CD4-positive, alpha-beta memory T cell (primary cell): ENCODE measurements at regions not wholly inside any gene's neighbourhood (a gene's known extent, or its start where the extent isn't known, plus 50 kb on each side); places are given as distances from the start of the nearest gene placed in this dataset.

Source experiments
- CTCF ChIA-PET: fragments of 350-600 bp; sonication (Branson Sonifier 250); formaldehyde crosslinking; loops from one replicate; lab custom pipeline; 2021; ENCODE audit warnings: inconsistent platforms; ENCODE audit not compliant: partially characterized antibody; lab: Charles Lee
- POLR2A ChIA-PET: fragments of 350-600 bp; sonication (Branson Sonifier 250); formaldehyde crosslinking; loops from one replicate; lab custom pipeline; 2021; ENCODE audit not compliant: partially characterized antibody; lab: Charles Lee
- DNase-seq, 5 donors: peaks; one replicate each; pipeline versions ENCODE4 v3.0.0 to v3.0.0-alpha.2; 2020 to 2022; ENCODE audit warnings: mixed read lengths in 1 of 5
- H3K27ac ChIP-seq: one replicate; pipeline ENCODE4 v1.7.0; 2013; ENCODE audit warnings: low read depth, low read length
- H3K27me3 ChIP-seq: 2 replicates; pipeline ENCODE4 v1.7.0; 2013; ENCODE audit warnings: mild to moderate bottlenecking, low read length, moderate library complexity; ENCODE audit not compliant: insufficient read depth
- H3K36me3 ChIP-seq: 2 replicates; pipeline ENCODE4 v1.7.0; 2013; ENCODE audit warnings: mild to moderate bottlenecking, low read length, moderate library complexity; ENCODE audit not compliant: insufficient read depth
- H3K4me1 ChIP-seq: 2 replicates; pipeline ENCODE4 v1.7.0; 2013; ENCODE audit warnings: mild to moderate bottlenecking, low read length, moderate library complexity; ENCODE audit not compliant: insufficient read depth
- H3K4me3 ChIP-seq, 2 donors: one replicate each; pipeline ENCODE4 v1.7.0; 2013; ENCODE audit warnings: low read length in 2 of 2, mild to moderate bottlenecking in 1 of 2
- H3K9me3 ChIP-seq, 2 donors: one replicate each; pipeline ENCODE4 v1.7.0; 2013; ENCODE audit warnings: low read length in 2 of 2, control low read depth in 1 of 2; ENCODE audit not compliant: control insufficient read depth in 1 of 2
- H3K27ac Mint-ChIP-seq, 7 donors: one replicate each; pipeline ENCODE4 v1.8.0; 2020 to 2021; ENCODE audit warnings: mixed read lengths in 7 of 7, mild to moderate bottlenecking in 6 of 7, inconsistent platforms in 3 of 7, moderate library complexity in 3 of 7
- H3K27me3 Mint-ChIP-seq, 2 donors: one replicate each; pipeline ENCODE4 v1.8.0; 2020 to 2021; ENCODE audit warnings: mixed read lengths in 2 of 2
- H3K36me3 Mint-ChIP-seq, 2 donors: one replicate each; pipeline ENCODE4 v1.8.0; 2020 to 2021; ENCODE audit warnings: mixed read lengths in 2 of 2, inconsistent platforms in 1 of 2, mild to moderate bottlenecking in 1 of 2
- H3K4me1 Mint-ChIP-seq, 4 donors: one replicate each; pipeline ENCODE4 v1.8.0; 2020 to 2021; ENCODE audit warnings: mixed read lengths in 4 of 4, mild to moderate bottlenecking in 1 of 4
- H3K4me3 Mint-ChIP-seq, 8 donors: one replicate each; pipeline ENCODE4 v1.8.0; 2020 to 2021; ENCODE audit warnings: mixed read lengths in 8 of 8, mild to moderate bottlenecking in 7 of 8, moderate library complexity in 6 of 8, inconsistent platforms in 3 of 8
- H3K9me3 Mint-ChIP-seq, 8 donors: one replicate each; pipeline ENCODE4 v1.8.0; 2020 to 2021; ENCODE audit warnings: mixed read lengths in 8 of 8, mild to moderate bottlenecking in 5 of 8, inconsistent platforms in 3 of 8, moderate library complexity in 1 of 8
- intact Hi-C: fragments of 100-400 bp; cut with micrococcal nuclease; formaldehyde crosslinking; loops from one replicate; pipeline ENCODE4 v1.15.1; 2023

- no peak for DNase-seq
- H3K4me1 ChIP-seq: no peaks in the 10 kb centered on the region
- no peaks in the 10 kb centered on the region for H3K9me3 ChIP-seq
- H3K27ac ChIP-seq: no peak overlapping the region
- Mint-ChIP-seq H3K36me3 (no peaks in the 10 kb centered on the region), H3K27ac (no peak overlapping the region), H3K9me3 (no peaks in the 10 kb centered on the region), H3K4me1 (peaks cover 0 to 4% (median under 1%) of the 10 kb centered on the region in 4 donors), H3K27me3 (peaks cover 27 to 33% of the 10 kb centered on the region in 2 donors), H3K4me3 (no peak overlapping the region)
- intact Hi-C loops: no loop called here
- peaks cover 6% of the 10 kb centered on the region for H3K27me3 ChIP-seq
- H3K36me3 ChIP-seq: no peaks in the 10 kb centered on the region
- ChIA-PET CTCF (no interaction called here), POLR2A (no interaction called here)
- H3K4me3 ChIP-seq: no peak overlapping the region
Measured at GRCh38 chr9:95803197-95803596, 72.3 kb upstream of the ERCC6L2 start.

GRCh38 chr9:95801797-95802196 is 73.7 kb upstream of the ERCC6L2 start:
- no peaks in the 10 kb centered on the region for H3K36me3 ChIP-seq
- Mint-ChIP-seq H3K4me3 (no peak overlapping the region), H3K27ac (no peak overlapping the region), H3K27me3 (peaks cover 26 to 30% of the 10 kb centered on the region in 2 donors), H3K4me1 (peaks cover 0 to 2% (median 0%) of the 10 kb centered on the region in 4 donors), H3K9me3 (no peaks in the 10 kb centered on the region), H3K36me3 (no peaks in the 10 kb centered on the region)
- ChIA-PET CTCF (no interaction called here), POLR2A (no interaction called here)
- intact Hi-C loops: no loop called here
- H3K4me1 ChIP-seq: no peaks in the 10 kb centered on the region
- H3K9me3 ChIP-seq: no peaks in the 10 kb centered on the region
- DNase-seq: no peak
- peaks cover 6% of the 10 kb centered on the region for H3K27me3 ChIP-seq
- H3K4me3 ChIP-seq: no peak overlapping the region
- H3K27ac ChIP-seq: no peak overlapping the region

- H3K9me3 Mint-ChIP-seq: peaks cover 0 to 3% (median 0%) of the 10 kb centered on the region in 8 donors
- no peaks in the 10 kb centered on the region for H3K36me3 Mint-ChIP-seq
- ChIA-PET CTCF (no interaction called here), POLR2A (no interaction called here)
- Histone ChIP-seq H3K36me3 (no peaks in the 10 kb centered on the region), H3K9me3 (no peaks in the 10 kb centered on the region), H3K4me1 (no peaks in the 10 kb centered on the region), H3K27me3 (no peaks in the 10 kb centered on the region), H3K4me3 (no peak overlapping the region), H3K27ac (no peak overlapping the region)
- intact Hi-C loops: no loop called here
- peaks cover 14 to 20% of the 10 kb centered on the region in 2 donors for H3K27me3 Mint-ChIP-seq
- H3K4me3 Mint-ChIP-seq: no peak overlapping the region
- no peaks in the 10 kb centered on the region for H3K4me1 Mint-ChIP-seq
- no peak overlapping the region for H3K27ac Mint-ChIP-seq
- DNase-seq: no peak
Measured at GRCh38 chr9:95796029-95796428, 79.5 kb upstream of the ERCC6L2 start.

GRCh38 chr9:95793924-95794828 is 81.3 kb upstream of the ERCC6L2 start:
- Histone ChIP-seq H3K4me3 (no peak overlapping the region), H3K4me1 (no peaks in the 10 kb centered on the region), H3K27me3 (no peaks in the 10 kb centered on the region), H3K36me3 (no peaks in the 10 kb centered on the region), H3K27ac (no peak overlapping the region), H3K9me3 (no peaks in the 10 kb centered on the region)
- intact Hi-C loops: no loop called here
- DNase-seq: no peak
- ChIA-PET POLR2A (no interaction called here), CTCF (no interaction called here)
- Mint-ChIP-seq H3K4me3 (no peak overlapping the region), H3K4me1 (no peaks in the 10 kb centered on the region), H3K36me3 (no peaks in the 10 kb centered on the region), H3K9me3 (peaks cover 0 to 3% (median 0%) of the 10 kb centered on the region in 8 donors), H3K27me3 (peaks cover 14% of the 10 kb centered on the region in 2 donors), H3K27ac (no peak overlapping the region)

- Mint-ChIP-seq H3K4me3 (no peak overlapping the region), H3K4me1 (no peaks in the 10 kb centered on the region), H3K27ac (no peak overlapping the region), H3K36me3 (no peaks in the 10 kb centered on the region), H3K27me3 (peaks cover 12% of the 10 kb centered on the region in 2 donors), H3K9me3 (peaks cover 0 to 3% (median 0%) of the 10 kb centered on the region in 8 donors)
- H3K4me1 ChIP-seq: no peaks in the 10 kb centered on the region
- no peak overlapping the region for H3K27ac ChIP-seq
- no peak overlapping the region for H3K4me3 ChIP-seq
- H3K27me3 ChIP-seq: no peaks in the 10 kb centered on the region
- DNase-seq: no peak
- intact Hi-C loops: no loop called here
- POLR2A ChIA-PET: no interaction called here
- CTCF ChIA-PET: no interaction called here
- H3K9me3 ChIP-seq: no peaks in the 10 kb centered on the region
- no peaks in the 10 kb centered on the region for H3K36me3 ChIP-seq
Measured at GRCh38 chr9:95791695-95792094, 83.8 kb upstream of the ERCC6L2 start.

- intact Hi-C loops: no loop called here
- no peak overlapping the region for H3K27ac Mint-ChIP-seq
- no peak for DNase-seq
- no peak overlapping the region for H3K4me3 Mint-ChIP-seq
- no peaks in the 10 kb centered on the region for H3K27me3 ChIP-seq
- no peaks in the 10 kb centered on the region for H3K36me3 Mint-ChIP-seq
- peaks cover 12% of the 10 kb centered on the region in 2 donors for H3K27me3 Mint-ChIP-seq
- H3K9me3 Mint-ChIP-seq: peaks cover 0 to 3% (median 0%) of the 10 kb centered on the region in 8 donors
- no peaks in the 10 kb centered on the region for H3K36me3 ChIP-seq
- H3K4me1 ChIP-seq: no peaks in the 10 kb centered on the region
- CTCF ChIA-PET: no interaction called here
- H3K9me3 ChIP-seq: no peaks in the 10 kb centered on the region
- H3K27ac ChIP-seq: no peak overlapping the region
- POLR2A ChIA-PET: no interaction called here
- H3K4me3 ChIP-seq: no peak overlapping the region
- no peaks in the 10 kb centered on the region for H3K4me1 Mint-ChIP-seq
Measured at GRCh38 chr9:95791286-95791685, 84.2 kb upstream of the ERCC6L2 start.

GRCh38 chr9:95788521-95788991 is 86.9 kb upstream of the ERCC6L2 start:
- Mint-ChIP-seq H3K27me3 (peaks cover 4 to 8% of the 10 kb centered on the region in 2 donors), H3K4me3 (no peak overlapping the region), H3K27ac (no peak overlapping the region), H3K9me3 (no peaks in the 10 kb centered on the region), H3K36me3 (no peaks in the 10 kb centered on the region), H3K4me1 (no peaks in the 10 kb centered on the region)
- H3K9me3 ChIP-seq: no peaks in the 10 kb centered on the region
- H3K4me3 ChIP-seq: no peak overlapping the region
- no peaks in the 10 kb centered on the region for H3K27me3 ChIP-seq
- H3K4me1 ChIP-seq: no peaks in the 10 kb centered on the region
- ChIA-PET CTCF (no interaction called here), POLR2A (no interaction called here)
- no peaks in the 10 kb centered on the region for H3K36me3 ChIP-seq
- intact Hi-C loops: no loop called here
- no peak overlapping the region for H3K27ac ChIP-seq
- no peak for DNase-seq
